ENCODE measurements at regions not wholly inside any gene's neighbourhood (a gene's known extent, or its start where the extent isn't known, plus 50 kb on each side); places are given as distances from the start of the nearest gene placed in this dataset.
"Not testable (repeated sequence)": the region's sequence is repeated elsewhere in the genome, so short reads cannot be mapped to it uniquely, and the experiment has no call there.

DNA sequence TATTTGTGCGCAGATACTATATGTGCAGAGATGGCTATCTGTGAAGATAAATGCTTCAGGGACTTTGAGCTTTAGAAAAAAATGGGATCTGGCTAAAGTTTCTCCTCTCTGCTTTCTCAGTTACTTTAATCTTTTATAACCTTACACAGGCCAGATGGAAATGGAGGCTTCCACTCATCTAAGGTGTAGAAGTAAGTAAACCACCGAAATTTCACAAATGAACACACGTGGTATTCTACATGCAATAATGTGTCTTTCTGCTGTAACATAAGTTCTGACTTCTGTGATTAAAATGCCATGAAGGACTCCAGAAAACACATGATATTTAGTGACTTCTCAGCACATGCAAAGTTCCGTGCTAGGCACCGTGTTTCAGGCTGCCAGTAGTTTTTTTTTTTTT lies 99.1 kb upstream of the FOXN3 start:
- DNase-seq (ENCODE audit: low spot score) = no peak
- Histone ChIP-seq H3K27me3 (no peaks in the 10 kb centered on the region), H3K9me3 (no peaks in the 10 kb centered on the region), H3K27ac (no peak overlapping the region), H3K4me3 (no peak overlapping the region), H3K4me1 (no peaks in the 10 kb centered on the region), H3K36me3 (no peaks in the 10 kb centered on the region)
- TF ChIP-seq CTCF (IDR thresholded peaks at IDR 0.05) = no peak

- Histone ChIP-seq H3K4me3 (no peak overlapping the region), H3K27ac (no peak overlapping the region), H3K4me1 (no peaks in the 10 kb centered on the region), H3K36me3 (no peaks in the 10 kb centered on the region), H3K9me3 (no peaks in the 10 kb centered on the region), H3K27me3 (no peaks in the 10 kb centered on the region)
- TF ChIP-seq CTCF (IDR thresholded peaks at IDR 0.05) = no peak
- no peak for DNase-seq (ENCODE audit: low spot score)
These were observed 97.6 kb upstream of the FOXN3 start for GRCh38 chr14:89514601-89515000.

DNA sequence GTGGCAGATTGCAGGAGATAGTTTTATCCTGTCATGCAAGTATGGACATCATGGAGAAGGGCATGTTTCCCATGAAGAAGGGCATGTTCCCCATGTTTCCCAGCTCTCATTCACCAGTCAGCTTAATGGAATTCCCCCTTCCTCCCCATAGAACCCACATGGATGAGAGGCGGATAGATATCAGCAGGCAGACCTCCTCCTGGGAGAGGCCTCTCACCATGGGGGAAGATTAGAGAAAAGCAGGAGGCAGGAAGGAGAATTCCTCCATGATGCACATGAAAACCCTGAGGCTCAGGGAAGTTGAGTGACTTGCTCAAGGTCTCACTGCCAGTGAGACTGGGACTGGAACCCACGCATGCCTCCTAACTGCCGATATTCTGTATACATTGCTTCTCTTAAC lies 92.9 kb upstream of the FOXN3 start:
- H3K4me1 ChIP-seq = peaks cover 0 to 15% of the 10 kb centered on the region in 2 donors
- H3K4me3 ChIP-seq = no peak overlapping the region
- no peaks in the 10 kb centered on the region for H3K27me3 ChIP-seq
- no peaks in the 10 kb centered on the region for H3K9me3 ChIP-seq
- H3K27ac ChIP-seq = no peak overlapping the region
- no peak for DNase-seq (ENCODE audit: low spot score)
- no peaks in the 10 kb centered on the region for H3K36me3 ChIP-seq
- no peak for TF ChIP-seq CTCF (IDR thresholded peaks at IDR 0.05)

DNA sequence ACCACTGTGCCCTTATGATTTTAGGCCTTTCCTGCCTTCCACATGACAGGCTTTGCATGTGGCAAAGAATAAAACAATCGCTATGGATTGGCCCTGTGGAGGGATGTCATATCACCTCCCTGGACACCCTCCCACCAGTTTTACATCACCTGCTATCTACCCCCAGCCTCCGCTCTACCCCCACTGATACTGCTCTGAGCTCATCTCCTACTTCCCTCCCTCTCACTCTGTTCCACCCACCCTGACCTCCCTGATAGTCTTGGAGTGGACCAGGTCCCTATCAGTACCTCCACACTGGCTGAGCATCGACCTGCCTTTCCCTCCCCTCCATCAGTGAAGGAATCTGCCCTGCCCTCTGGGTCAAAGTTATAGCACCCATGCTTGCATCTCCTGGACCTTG lies 91.8 kb upstream of the FOXN3 start:
- Histone ChIP-seq H3K4me1 (peaks cover 0 to 24% of the 10 kb centered on the region in 2 donors), H3K4me3 (no peak overlapping the region), H3K36me3 (no peaks in the 10 kb centered on the region), H3K27ac (no peak overlapping the region), H3K27me3 (no peaks in the 10 kb centered on the region), H3K9me3 (no peaks in the 10 kb centered on the region)
- no peak for TF ChIP-seq CTCF (IDR thresholded peaks at IDR 0.05)
- no peak for DNase-seq (ENCODE audit: low spot score)

DNA sequence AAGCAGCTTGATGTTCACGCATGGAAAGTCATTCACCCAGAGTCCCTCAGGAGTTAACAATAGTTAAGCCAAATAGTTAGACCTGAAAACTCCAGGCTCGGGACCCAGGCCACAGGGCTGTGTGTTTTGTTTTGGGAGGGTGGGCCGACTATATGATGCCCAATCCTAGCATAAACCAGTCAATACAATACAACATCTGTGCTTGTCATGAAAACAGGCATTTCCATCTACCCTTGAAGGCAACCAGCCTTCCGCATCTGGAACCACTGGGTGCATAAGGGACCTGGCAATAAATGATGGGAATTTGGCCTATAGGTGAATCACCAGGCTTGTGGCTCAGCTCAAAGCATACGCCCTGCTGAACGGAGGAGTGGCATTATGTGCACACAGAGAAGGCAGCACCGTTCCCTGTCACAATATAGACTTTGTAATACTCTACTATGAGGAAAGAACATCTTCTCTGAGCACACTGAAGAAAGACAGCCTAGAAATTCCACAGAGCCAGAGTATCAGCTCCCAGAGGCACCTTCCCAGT lies 91.0 kb upstream of the FOXN3 start:
- no peaks in the 10 kb centered on the region for H3K27me3 ChIP-seq
- peaks cover 0 to 31% of the 10 kb centered on the region in 2 donors for H3K4me1 ChIP-seq
- DNase-seq (ENCODE audit: low spot score) = no peak
- H3K4me3 ChIP-seq = no peak overlapping the region
- H3K9me3 ChIP-seq = no peaks in the 10 kb centered on the region
- no peak overlapping the region for H3K27ac ChIP-seq
- H3K36me3 ChIP-seq = no peaks in the 10 kb centered on the region
- no peak for TF ChIP-seq CTCF (IDR thresholded peaks at IDR 0.05)

- DNase-seq (ENCODE audit: low spot score) = no peak
- Histone ChIP-seq H3K4me3 (no peak overlapping the region), H3K36me3 (no peaks in the 10 kb centered on the region), H3K4me1 (peaks cover 0 to 36% of the 10 kb centered on the region in 2 donors), H3K27ac (no peak overlapping the region), H3K9me3 (no peaks in the 10 kb centered on the region), H3K27me3 (no peaks in the 10 kb centered on the region)
- no peak for TF ChIP-seq CTCF (IDR thresholded peaks at IDR 0.05)
These were observed 90.5 kb upstream of the FOXN3 start for GRCh38 chr14:89507521-89507920.

DNA sequence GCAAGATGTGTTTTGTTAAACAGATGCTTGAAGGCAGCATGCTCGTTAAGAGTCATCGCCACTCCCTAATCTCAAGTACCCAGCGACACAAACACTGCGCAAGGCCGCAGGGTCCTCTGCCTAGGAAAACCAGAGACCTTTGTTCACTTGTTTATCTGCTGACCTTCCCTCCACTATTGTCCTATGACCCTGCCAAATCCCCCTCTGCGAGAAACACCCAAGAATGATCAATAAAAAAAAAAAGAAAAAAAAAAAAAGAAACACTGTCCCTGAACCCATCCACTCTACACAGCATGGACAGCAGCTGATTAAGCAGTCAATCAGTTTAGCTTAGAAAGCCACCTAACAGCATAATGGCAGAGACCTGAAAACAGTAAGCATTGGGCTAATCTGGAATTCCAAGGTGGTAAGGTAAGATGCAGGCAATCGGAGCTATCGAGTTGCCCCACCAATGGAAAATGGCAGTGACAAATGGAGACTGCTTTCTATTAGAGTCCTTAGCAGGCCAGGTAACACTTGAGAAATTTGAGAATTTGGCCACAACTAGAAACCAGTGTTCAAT lies 89.9 kb upstream of the FOXN3 start:
- not testable (repeated sequence) for H3K27ac ChIP-seq, H3K4me3 ChIP-seq

More for the DNA sequence above, 89.9 kb upstream of the FOXN3 start:
- not testable (repeated sequence) for H3K27me3 ChIP-seq; H3K36me3 ChIP-seq; H3K9me3 ChIP-seq; DNase-seq (ENCODE audit: low spot score)
- H3K4me1 ChIP-seq = peaks cover 0 to 37% of the 10 kb centered on the region in 2 donors
